Endodermal cell (in vitro differentiated cells): ENCODE measurements at regions not wholly inside any gene's neighbourhood (a gene's known extent, or its start where the extent isn't known, plus 50 kb on each side); places are given as distances from the start of the nearest gene placed in this dataset.

Experiments
- DNase-seq: peaks from one replicate; pipeline ENCODE4 v3.0.0-alpha.2; 2017
- H3K27ac ChIP-seq: 2 replicates; pipeline ENCODE4 v1.5.1; 2013; ENCODE audit warnings: mild to moderate bottlenecking, low read depth, low read length, moderate library complexity
- H3K27me3 ChIP-seq: 2 replicates; pipeline ENCODE4 v1.6.1; 2013; ENCODE audit warnings: mild to moderate bottlenecking, low read length, moderate library complexity; ENCODE audit not compliant: insufficient read depth, control insufficient read depth, poor library complexity, severe bottlenecking
- H3K36me3 ChIP-seq: 2 replicates; pipeline ENCODE4 v1.7.0; 2013; ENCODE audit warnings: mild to moderate bottlenecking, low read length, moderate library complexity; ENCODE audit not compliant: control insufficient read depth, insufficient read depth
- H3K4me1 ChIP-seq: one replicate; pipeline ENCODE4 v1.7.0; 2013; ENCODE audit warnings: low read length; ENCODE audit not compliant: control insufficient read depth, insufficient read depth
- H3K4me3 ChIP-seq: 2 replicates; pipeline ENCODE4 v1.5.1; 2013; ENCODE audit warnings: mild to moderate bottlenecking, low read length, moderate library complexity
- H3K9ac ChIP-seq: 2 replicates; pipeline ENCODE4 v1.6.1; 2013; ENCODE audit warnings: mild to moderate bottlenecking, low read length, moderate library complexity; ENCODE audit not compliant: poor library complexity, severe bottlenecking; ENCODE audit errors: extremely low read depth
- H3K9me3 ChIP-seq: 2 replicates; pipeline ENCODE4 v1.6.1; 2013; ENCODE audit warnings: mild to moderate bottlenecking, low read length, moderate library complexity; ENCODE audit not compliant: control insufficient read depth
- H3K27ac Mint-ChIP-seq: 2 replicates; pipeline ENCODE4 v1.8.0; 2020; ENCODE audit warnings: mixed read lengths
- H3K27me3 Mint-ChIP-seq: 2 replicates; pipeline ENCODE4 v1.8.0; 2021; ENCODE audit warnings: mild to moderate bottlenecking, mixed read lengths; ENCODE audit not compliant: insufficient read depth
- H3K36me3 Mint-ChIP-seq: 2 replicates; pipeline ENCODE4 v1.8.0; 2020; ENCODE audit warnings: low read depth, mixed read lengths
- H3K4me1 Mint-ChIP-seq: 2 replicates; pipeline ENCODE4 v1.8.0; 2020; ENCODE audit warnings: mixed read lengths
- H3K4me3 Mint-ChIP-seq: 2 replicates; pipeline ENCODE4 v1.8.0; 2020; ENCODE audit warnings: mild to moderate bottlenecking, moderate library complexity, mixed read lengths
- H3K9me3 Mint-ChIP-seq: 2 replicates; pipeline ENCODE4 v1.8.0; 2020; ENCODE audit warnings: mild to moderate bottlenecking, mixed read lengths
- CTCF ChIP-seq: fragments of 200-600 bp; sonication (generic); conservative IDR thresholded peaks from 2 replicates; pipeline ENCODE4 v1.5.0; 2021; ENCODE audit warnings: antibody characterized with exemption, mild to moderate bottlenecking
- WGBS, 2 experiments: methylation state at CpG; one replicate each; pipeline versions ENCODE4 v1.1.5 to v1.1.7; 2013; ENCODE audit warnings: missing lambda C conversion rate in 2 of 2, mixed read lengths in 1 of 2; ENCODE audit not compliant: insufficient coverage in 1 of 2, insufficient read length in 1 of 2; 5-methylcytosine and 5-hydroxymethylcytosine counted together

GRCh38 chr22:42194104-42194851 is 63.7 kb upstream of the CYP2D6 start:
- peaks cover 41% of the 10 kb centered on the region for H3K4me1 Mint-ChIP-seq
- no peaks in the 10 kb centered on the region for H3K9me3 ChIP-seq
- 92 to 97% methylated on average over 10 of the region's 10 CpGs for WGBS, 2 experiments

GRCh38 chr22:42192547-42192946 is 61.9 kb upstream of the CYP2D6 start:
- no peak for TF ChIP-seq CTCF
- Mint-ChIP-seq H3K4me1 (peaks cover 50% of the 10 kb centered on the region), H3K4me3 (no peak overlapping the region), H3K27me3 (no peaks in the 10 kb centered on the region), H3K36me3 (peaks cover 5% of the 10 kb centered on the region), H3K27ac (no peak overlapping the region), H3K9me3 (no peaks in the 10 kb centered on the region)
- peaks cover 3% of the 10 kb centered on the region for H3K36me3 ChIP-seq
- no peaks in the 10 kb centered on the region for H3K9me3 ChIP-seq
- no peak overlapping the region for H3K4me3 ChIP-seq
- peaks cover 4% of the 10 kb centered on the region for H3K4me1 ChIP-seq
- H3K9ac ChIP-seq, result no peak overlapping the region
- H3K27me3 ChIP-seq, result no peaks in the 10 kb centered on the region
- H3K27ac ChIP-seq, result no peak overlapping the region
- WGBS, 2 experiments, result 91 to 97% methylated on average over 3 of the region's 3 CpGs
- DNase-seq, result peak; percentile 21

More at GRCh38 chr22:42194104-42194851, 63.7 kb upstream of the CYP2D6 start:
- Histone ChIP-seq H3K4me1 (peaks cover 4% of the 10 kb centered on the region), H3K9ac (no peak overlapping the region), H3K36me3 (peaks cover 3% of the 10 kb centered on the region), H3K4me3 (no peak overlapping the region), H3K27ac (no peak overlapping the region), H3K27me3 (no peaks in the 10 kb centered on the region)
- Mint-ChIP-seq H3K4me3 (no peak overlapping the region), H3K36me3 (peaks cover 7% of the 10 kb centered on the region), H3K9me3 (no peaks in the 10 kb centered on the region), H3K27me3 (no peaks in the 10 kb centered on the region), H3K27ac (peak overlapping the region; percentile 45)
- TF ChIP-seq CTCF, result no peak
- no peak for DNase-seq

- no peaks in the 10 kb centered on the region for H3K27me3 Mint-ChIP-seq
- H3K27ac Mint-ChIP-seq, result no peak overlapping the region
- no peak for DNase-seq
- peaks cover 44% of the 10 kb centered on the region for H3K4me1 Mint-ChIP-seq
- Histone ChIP-seq H3K27ac (no peak overlapping the region), H3K9me3 (no peaks in the 10 kb centered on the region), H3K4me3 (no peak overlapping the region), H3K36me3 (peaks cover 5% of the 10 kb centered on the region), H3K9ac (no peak overlapping the region), H3K4me1 (peaks cover 7% of the 10 kb centered on the region), H3K27me3 (no peaks in the 10 kb centered on the region)
- H3K36me3 Mint-ChIP-seq, result peaks cover 8% of the 10 kb centered on the region
- 100% methylated on average over 1 of the region's 1 CpG; no CpG with 5 or more reads in 1 of the 2 experiments for WGBS, 2 experiments
- H3K9me3 Mint-ChIP-seq, result no peaks in the 10 kb centered on the region
- no peak for TF ChIP-seq CTCF
- no peak overlapping the region for H3K4me3 Mint-ChIP-seq
Observed at GRCh38 chr22:42190274-42190673, 59.7 kb upstream of the CYP2D6 start.
